ENCODE measurements at regions not wholly inside any gene's neighbourhood (a gene's known extent, or its start where the extent isn't known, plus 50 kb on each side); places are given as distances from the start of the nearest gene placed in this dataset.

GRCh38 chr17:71395901-71396300, 724.9 kb upstream of the SOX9 start:
- TF ChIP-seq CBX8 (IDR thresholded peaks at IDR 0.05; ENCODE audit: borderline replicate concordance, low read depth, low read length) (no peak), MAX (IDR thresholded peaks at IDR 0.05) (no peak), CTBP2 (IDR thresholded peaks at IDR 0.05; ENCODE audit: borderline replicate concordance, insufficient read depth, insufficient read length, low read length) (no peak), EZH2 (IDR thresholded peaks at IDR 0.05; ENCODE audit: low read depth, low read length, severe bottlenecking) (no peak)
